NCI-H774 (cell line): ENCODE measurements at regions not wholly inside any gene's neighbourhood (a gene's known extent, or its start where the extent isn't known, plus 50 kb on each side); places are given as distances from the start of the nearest gene placed in this dataset.

ENCODE experiments used
- DNase-seq: peaks from one replicate; lab custom pipeline; 2025; lab: John Stamatoyannopoulos, UW

- no peak for DNase-seq
Observed at GRCh38 chr2:139020287-139020686, 240.1 kb upstream of the NXPH2 start.

- DNase-seq = no peak
Observed at GRCh38 chr2:139018252-139018651, 238.1 kb upstream of the NXPH2 start.

- no peak for DNase-seq
Observed at GRCh38 chr2:139007130-139007529, 226.9 kb upstream of the NXPH2 start.

GRCh38 chr2:139000131-139000785 is 220.1 kb upstream of the NXPH2 start:
- DNase-seq = no peak

GRCh38 chr2:138997856-138998517 is 217.8 kb upstream of the NXPH2 start:
- DNase-seq = no peak

- DNase-seq = no peak
Observed at GRCh38 chr2:138997346-138997745, 217.2 kb upstream of the NXPH2 start.

- DNase-seq = no peak
Observed at GRCh38 chr2:138994502-138994901, 214.3 kb upstream of the NXPH2 start.

- no peak for DNase-seq
Observed at GRCh38 chr2:138985881-138986280, 205.7 kb upstream of the NXPH2 start.

- no peak for DNase-seq
Observed at GRCh38 chr2:138979131-138979785, 199.1 kb upstream of the NXPH2 start.

GRCh38 chr2:138974651-138975050 is 194.5 kb upstream of the NXPH2 start:
- DNase-seq = no peak

- DNase-seq = no peak
Observed at GRCh38 chr2:138964418-138964817, 184.2 kb upstream of the NXPH2 start.

- DNase-seq = no peak
Observed at GRCh38 chr2:138962686-138963085, 182.5 kb upstream of the NXPH2 start.

GRCh38 chr2:138960191-138960590 is 180.0 kb upstream of the NXPH2 start:
- DNase-seq = no peak

- DNase-seq = no peak
Observed at GRCh38 chr2:138959031-138959430, 178.8 kb upstream of the NXPH2 start.

GRCh38 chr2:138956116-138956515 is 175.9 kb upstream of the NXPH2 start:
- no peak for DNase-seq

GRCh38 chr2:138950486-138950885 is 170.3 kb upstream of the NXPH2 start:
- no peak for DNase-seq

- no peak for DNase-seq
Observed at GRCh38 chr2:138949517-138949916, 169.3 kb upstream of the NXPH2 start.

- DNase-seq = no peak
Observed at GRCh38 chr2:138948070-138948539, 167.9 kb upstream of the NXPH2 start.

GRCh38 chr2:138943470-138943869 is 163.3 kb upstream of the NXPH2 start:
- DNase-seq = no peak

- no peak for DNase-seq
Observed at GRCh38 chr2:138942466-138942865, 162.3 kb upstream of the NXPH2 start.

GRCh38 chr2:138931284-138932256 is 151.4 kb upstream of the NXPH2 start:
- no peak for DNase-seq

GRCh38 chr2:138930571-138930970 is 150.4 kb upstream of the NXPH2 start:
- DNase-seq = no peak
